ENCODE measurements at regions not wholly inside any gene's neighbourhood (a gene's known extent, or its start where the extent isn't known, plus 50 kb on each side); places are given as distances from the start of the nearest gene placed in this dataset.

DNA sequence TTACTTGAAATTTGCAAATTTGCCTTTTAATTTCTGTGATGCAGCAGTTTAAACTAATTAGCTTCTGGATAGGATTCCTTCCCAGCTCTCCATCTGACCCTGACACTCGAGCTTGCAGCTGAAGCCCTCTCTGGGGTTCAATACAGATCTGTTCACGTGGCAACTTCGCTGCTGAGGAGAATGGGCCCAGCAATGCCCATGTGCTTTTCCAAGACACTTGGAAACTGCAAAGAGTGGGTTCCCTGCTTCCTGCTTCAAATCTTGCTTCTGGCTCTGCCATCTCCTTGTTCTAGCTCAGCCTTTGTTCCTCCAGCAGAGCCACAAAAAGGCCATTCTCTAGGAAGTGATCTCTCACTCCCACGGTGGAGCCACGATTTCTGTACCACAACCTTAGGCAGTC lies 50.0 kb upstream of the IRX6 start:
- no peaks in the 10 kb centered on the region for H3K9me3 Mint-ChIP-seq (ENCODE audit: unreplicated experiment)
- DNase-seq (ENCODE audit: low spot score): no peak
- no peaks in the 10 kb centered on the region for H3K4me1 Mint-ChIP-seq (ENCODE audit: unreplicated experiment)
- H3K27ac Mint-ChIP-seq (ENCODE audit: unreplicated experiment): no peak overlapping the region
- H3K36me3 Mint-ChIP-seq (ENCODE audit: low read depth, unreplicated experiment): no peaks in the 10 kb centered on the region
- H3K4me3 Mint-ChIP-seq (ENCODE audit: unreplicated experiment): no peak overlapping the region
- H3K27me3 Mint-ChIP-seq (ENCODE audit: unreplicated experiment): peaks cover 2% of the 10 kb centered on the region
- TF ChIP-seq, protein P1, sequence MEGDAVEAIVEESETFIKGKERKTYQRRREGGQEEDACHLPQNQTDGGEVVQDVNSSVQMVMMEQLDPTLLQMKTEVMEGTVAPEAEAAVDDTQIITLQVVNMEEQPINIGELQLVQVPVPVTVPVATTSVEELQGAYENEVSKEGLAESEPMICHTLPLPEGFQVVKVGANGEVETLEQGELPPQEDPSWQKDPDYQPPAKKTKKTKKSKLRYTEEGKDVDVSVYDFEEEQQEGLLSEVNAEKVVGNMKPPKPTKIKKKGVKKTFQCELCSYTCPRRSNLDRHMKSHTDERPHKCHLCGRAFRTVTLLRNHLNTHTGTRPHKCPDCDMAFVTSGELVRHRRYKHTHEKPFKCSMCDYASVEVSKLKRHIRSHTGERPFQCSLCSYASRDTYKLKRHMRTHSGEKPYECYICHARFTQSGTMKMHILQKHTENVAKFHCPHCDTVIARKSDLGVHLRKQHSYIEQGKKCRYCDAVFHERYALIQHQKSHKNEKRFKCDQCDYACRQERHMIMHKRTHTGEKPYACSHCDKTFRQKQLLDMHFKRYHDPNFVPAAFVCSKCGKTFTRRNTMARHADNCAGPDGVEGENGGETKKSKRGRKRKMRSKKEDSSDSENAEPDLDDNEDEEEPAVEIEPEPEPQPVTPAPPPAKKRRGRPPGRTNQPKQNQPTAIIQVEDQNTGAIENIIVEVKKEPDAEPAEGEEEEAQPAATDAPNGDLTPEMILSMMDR (IDR thresholded peaks at IDR 0.05; ENCODE audit: unreplicated experiment): no peak
